Tibial nerve (tissue), 4 donors: ENCODE measurements at regions not wholly inside any gene's neighbourhood (a gene's known extent, or its start where the extent isn't known, plus 50 kb on each side); places are given as distances from the start of the nearest gene placed in this dataset.

Experiments
- CTCF ChIP-seq, 5 experiments: fragments of 200-600 bp in 3 of 5; fragments of 450-650 bp in 2 of 5; sonication (generic) in 3 of 5; IDR thresholded peaks; one replicate each; pipeline ENCODE4 v1.5.1; 2016 to 2019; ENCODE audit warnings: antibody characterized with exemption in 5 of 5, mild to moderate bottlenecking in 3 of 5, moderate library complexity in 2 of 5
- EP300 ChIP-seq, 2 donors: sonication (generic); formaldehyde crosslinking; IDR thresholded peaks; one replicate each; pipeline ENCODE4 v1.6.1; 2017; ENCODE audit warnings: antibody characterized with exemption in 2 of 2, mild to moderate bottlenecking in 1 of 2
- POLR2A ChIP-seq, 2 donors: fragments of 450-650 bp; IDR thresholded peaks; one replicate each; pipeline ENCODE4 v1.6.1; 2017; ENCODE audit warnings: antibody characterized with exemption in 2 of 2, mild to moderate bottlenecking in 2 of 2, moderate library complexity in 2 of 2

- no peak for TF ChIP-seq CTCF (IDR thresholded peaks at IDR 0.05)
- TF ChIP-seq POLR2A (IDR thresholded peaks at IDR 0.05): no peak
- TF ChIP-seq EP300 (IDR thresholded peaks at IDR 0.05): no peak
Measured at GRCh38 chr1:79524126-79524525, 517.6 kb upstream of the ADGRL4 start.
